ENCODE measurements at regions not wholly inside any gene's neighbourhood (a gene's known extent, or its start where the extent isn't known, plus 50 kb on each side); places are given as distances from the start of the nearest gene placed in this dataset.

- no peak overlapping the region for H2AK5ac ChIP-seq (ENCODE audit: low read depth, low read length)
- no peak overlapping the region for H3K4ac ChIP-seq (ENCODE audit: low read length)
Measured at GRCh38 chr2:118498943-118499342, 348.5 kb downstream of the EN1 start.

DNA sequence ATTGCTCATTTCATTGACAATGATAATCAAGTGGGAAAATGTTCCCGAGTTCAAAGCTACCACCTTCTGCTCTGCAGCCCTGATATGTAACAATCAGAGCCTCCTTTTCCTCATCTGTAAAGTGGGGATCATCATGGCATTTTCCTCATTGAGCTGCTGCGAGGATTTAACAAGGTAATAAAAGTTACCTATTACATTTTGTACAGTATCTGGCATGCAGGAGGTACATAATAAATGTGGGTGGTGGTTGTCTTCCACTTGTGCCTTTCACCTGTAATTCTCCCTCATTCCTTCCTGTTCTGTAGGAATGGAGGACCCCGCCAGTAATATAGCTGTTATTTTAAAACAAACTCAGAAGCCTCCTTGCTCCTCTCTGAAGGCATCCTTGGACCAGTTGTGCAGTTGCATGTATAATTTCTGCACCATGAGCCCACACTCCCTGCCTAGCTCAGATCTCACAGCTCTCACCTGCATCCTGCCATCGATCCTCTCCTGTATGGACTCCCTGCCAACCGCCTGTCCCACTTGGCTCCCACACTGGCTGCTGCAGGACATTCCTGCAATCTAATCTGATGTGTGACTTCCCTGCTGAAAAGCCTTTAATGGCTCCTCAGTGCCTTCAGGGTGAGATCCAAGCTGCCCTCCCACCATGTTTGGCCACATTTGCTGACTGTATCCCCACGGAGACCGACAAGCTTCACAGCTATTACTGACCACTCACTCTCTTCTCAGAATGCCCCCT, 350.4 kb downstream of the EN1 start:
- no peak overlapping the region for H2BK5ac ChIP-seq (ENCODE audit: low read length)
- H3K79me1 ChIP-seq (ENCODE audit: low read depth, low read length) = no peaks in the 10 kb centered on the region
- peak overlapping the region; percentile 67 for H3K14ac ChIP-seq (ENCODE audit: low read length)
- no peak overlapping the region for H3K23ac ChIP-seq (ENCODE audit: low read depth, low read length, poor library complexity)
- H2AFZ ChIP-seq (ENCODE audit: low read length) = no peak overlapping the region
- H3K27ac ChIP-seq (replicated peaks; ENCODE audit: low read length) = no peak overlapping the region
- H2BK15ac ChIP-seq (ENCODE audit: low read length) = no peak overlapping the region
- WGBS, 2 donors (ENCODE audit: extremely low coverage in 2 of 2, insufficient read length in 2 of 2, insufficient replicate concordance in 1 of 2) = no CpG with 5 or more reads among the region's 7 CpGs
- no peak overlapping the region for H2AK5ac ChIP-seq (ENCODE audit: low read depth, low read length)
- no peak overlapping the region for H3K4me2 ChIP-seq (ENCODE audit: insufficient read depth, low read length, poor library complexity, severe bottlenecking)
- H3K4ac ChIP-seq (ENCODE audit: low read length) = no peak overlapping the region
- H3K27me3 ChIP-seq (ENCODE audit: control insufficient read depth in 3 of 3, insufficient read depth in 3 of 3, low read depth in 1 of 3, low read length in 3 of 3) = no peaks in the 10 kb centered on the region
- H4K91ac ChIP-seq (ENCODE audit: low read depth, low read length, poor library complexity) = no peak overlapping the region
- no peaks in the 10 kb centered on the region for H3K9me3 ChIP-seq (replicated peaks in 1 of 2; ENCODE audit: control insufficient read depth in 2 of 2, insufficient read depth in 1 of 2, low read depth in 1 of 2, low read length in 2 of 2)
- no peak overlapping the region for H2BK12ac ChIP-seq (ENCODE audit: low read length)
- no peak overlapping the region for H3K4me3 ChIP-seq (ENCODE audit: low read length in 2 of 2)
- DNase-seq (ENCODE audit: low spot score) = no peak
- H3K4me1 ChIP-seq (ENCODE audit: control insufficient read depth in 2 of 2, insufficient read depth in 1 of 2, low read depth in 1 of 2, low read length in 2 of 2) = peaks cover 0 to 4% of the 10 kb centered on the region in 2 donors
- no peak overlapping the region for H2BK120ac ChIP-seq (ENCODE audit: low read depth, low read length)
- no peak overlapping the region for H4K8ac ChIP-seq (ENCODE audit: low read depth, low read length)
- H3K9ac ChIP-seq (ENCODE audit: low read depth, low read length, poor library complexity) = no peak overlapping the region
- H3K36me3 ChIP-seq (replicated peaks in 1 of 2; ENCODE audit: control insufficient read depth in 2 of 2, insufficient read depth in 2 of 2, low read length in 2 of 2) = no peaks in the 10 kb centered on the region
- no peak overlapping the region for H3K18ac ChIP-seq (ENCODE audit: low read length)

More at GRCh38 chr2:118498943-118499342, 348.5 kb downstream of the EN1 start:
- no peak overlapping the region for H3K4me2 ChIP-seq (ENCODE audit: insufficient read depth, low read length, poor library complexity, severe bottlenecking)
- H3K4me1 ChIP-seq (ENCODE audit: control insufficient read depth in 2 of 2, insufficient read depth in 1 of 2, low read depth in 1 of 2, low read length in 2 of 2) = no peaks in the 10 kb centered on the region
- no peak overlapping the region for H3K23ac ChIP-seq (ENCODE audit: low read depth, low read length, poor library complexity)
- peaks cover 0 to 2% (median 0%) of the 10 kb centered on the region in 3 experiments for H3K27me3 ChIP-seq (ENCODE audit: control insufficient read depth in 3 of 3, insufficient read depth in 3 of 3, low read depth in 1 of 3, low read length in 3 of 3)
- H3K4me3 ChIP-seq (ENCODE audit: low read length in 2 of 2) = no peak overlapping the region
- H3K14ac ChIP-seq (ENCODE audit: low read length) = no peak overlapping the region
- no peak overlapping the region for H3K18ac ChIP-seq (ENCODE audit: low read length)
- no peak overlapping the region for H3K27ac ChIP-seq (replicated peaks; ENCODE audit: low read length)
- no peak overlapping the region for H4K91ac ChIP-seq (ENCODE audit: low read depth, low read length, poor library complexity)
- no peak overlapping the region for H2AFZ ChIP-seq (ENCODE audit: low read length)
- no peaks in the 10 kb centered on the region for H3K9me3 ChIP-seq (replicated peaks in 1 of 2; ENCODE audit: control insufficient read depth in 2 of 2, insufficient read depth in 1 of 2, low read depth in 1 of 2, low read length in 2 of 2)
- H4K8ac ChIP-seq (ENCODE audit: low read depth, low read length) = no peak overlapping the region
- no peak overlapping the region for H2BK12ac ChIP-seq (ENCODE audit: low read length)
- H3K9ac ChIP-seq (ENCODE audit: low read depth, low read length, poor library complexity) = no peak overlapping the region
- no peak overlapping the region for H2BK15ac ChIP-seq (ENCODE audit: low read length)
- H3K36me3 ChIP-seq (replicated peaks in 1 of 2; ENCODE audit: control insufficient read depth in 2 of 2, insufficient read depth in 2 of 2, low read length in 2 of 2) = no peaks in the 10 kb centered on the region
- no peaks in the 10 kb centered on the region for H3K79me1 ChIP-seq (ENCODE audit: low read depth, low read length)
- no peak for DNase-seq (ENCODE audit: low spot score)
- H2BK5ac ChIP-seq (ENCODE audit: low read length) = no peak overlapping the region
- no peak overlapping the region for H2BK120ac ChIP-seq (ENCODE audit: low read depth, low read length)

DNA sequence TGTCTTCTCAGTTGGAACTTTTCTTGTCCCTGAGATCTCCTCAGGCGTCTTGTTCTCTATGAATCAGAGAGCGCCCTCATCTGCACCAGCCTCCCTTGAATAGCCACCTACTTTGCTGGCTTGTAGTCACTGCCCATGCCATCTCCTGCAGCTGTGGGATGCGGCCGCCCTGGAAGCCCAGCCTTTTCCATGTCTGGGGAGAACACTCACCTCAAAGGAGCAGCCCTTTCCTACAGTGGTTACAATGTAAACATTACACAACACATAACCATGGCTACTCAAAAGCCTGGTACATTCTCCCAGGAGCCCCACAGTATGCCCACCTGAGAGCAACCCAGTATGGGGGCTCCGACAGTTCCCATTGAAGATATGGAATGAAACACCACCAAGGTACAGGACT, 351.0 kb downstream of the EN1 start:
- Histone ChIP-seq H2BK15ac (ENCODE audit: low read length) (no peak overlapping the region), H3K27ac (replicated peaks; ENCODE audit: low read length) (no peak overlapping the region), H3K18ac (ENCODE audit: low read length) (no peak overlapping the region), H4K8ac (ENCODE audit: low read depth, low read length) (no peak overlapping the region), H3K4me3 (ENCODE audit: low read length in 2 of 2) (no peak overlapping the region), H4K91ac (ENCODE audit: low read depth, low read length, poor library complexity) (no peak overlapping the region), H3K4me1 (ENCODE audit: control insufficient read depth in 2 of 2, insufficient read depth in 1 of 2, low read depth in 1 of 2, low read length in 2 of 2) (peaks cover 0 to 4% of the 10 kb centered on the region in 2 donors), H2BK120ac (ENCODE audit: low read depth, low read length) (no peak overlapping the region), H3K9ac (ENCODE audit: low read depth, low read length, poor library complexity) (no peak overlapping the region), H3K27me3 (ENCODE audit: control insufficient read depth in 3 of 3, insufficient read depth in 3 of 3, low read depth in 1 of 3, low read length in 3 of 3) (no peaks in the 10 kb centered on the region), H3K14ac (ENCODE audit: low read length) (no peak overlapping the region), H2BK12ac (ENCODE audit: low read length) (no peak overlapping the region), H3K9me3 (replicated peaks in 1 of 2; ENCODE audit: control insufficient read depth in 2 of 2, insufficient read depth in 1 of 2, low read depth in 1 of 2, low read length in 2 of 2) (no peaks in the 10 kb centered on the region), H2BK5ac (ENCODE audit: low read length) (no peak overlapping the region), H3K4me2 (ENCODE audit: insufficient read depth, low read length, poor library complexity, severe bottlenecking) (no peak overlapping the region), H3K36me3 (replicated peaks in 1 of 2; ENCODE audit: control insufficient read depth in 2 of 2, insufficient read depth in 2 of 2, low read length in 2 of 2) (no peaks in the 10 kb centered on the region), H3K4ac (ENCODE audit: low read length) (no peak overlapping the region), H3K23ac (ENCODE audit: low read depth, low read length, poor library complexity) (no peak overlapping the region), H2AFZ (ENCODE audit: low read length) (no peak overlapping the region), H3K79me1 (ENCODE audit: low read depth, low read length) (no peaks in the 10 kb centered on the region), H2AK5ac (ENCODE audit: low read depth, low read length) (no peak overlapping the region)
- no peak for DNase-seq (ENCODE audit: low spot score)
- no CpG with 5 or more reads among the region's 5 CpGs for WGBS, 2 donors (ENCODE audit: extremely low coverage in 2 of 2, insufficient read length in 2 of 2, insufficient replicate concordance in 1 of 2)

DNA sequence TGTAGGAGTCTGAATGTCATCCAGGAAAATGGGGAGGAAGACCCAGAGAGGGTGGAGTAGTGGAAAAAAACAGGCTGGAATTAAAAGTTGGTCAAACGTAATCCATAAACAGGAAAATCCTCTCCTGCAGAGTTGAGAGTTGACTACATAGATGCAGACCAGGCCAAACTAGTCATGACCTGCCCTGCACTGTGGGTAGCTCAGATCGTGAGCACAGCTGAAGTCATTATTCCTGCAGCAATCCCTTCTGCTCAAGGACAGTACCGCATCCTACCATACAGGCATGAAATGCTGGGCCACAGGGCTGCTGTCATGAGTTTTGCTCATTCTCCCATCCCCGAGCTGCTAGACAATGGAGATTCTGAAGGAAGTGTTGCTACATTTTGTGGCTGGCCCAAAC, 352.2 kb downstream of the EN1 start:
- Histone ChIP-seq H2BK15ac (ENCODE audit: low read length) (no peak overlapping the region), H3K79me1 (ENCODE audit: low read depth, low read length) (no peaks in the 10 kb centered on the region), H2BK5ac (ENCODE audit: low read length) (no peak overlapping the region), H3K18ac (ENCODE audit: low read length) (no peak overlapping the region), H3K27me3 (ENCODE audit: control insufficient read depth in 3 of 3, insufficient read depth in 3 of 3, low read depth in 1 of 3, low read length in 3 of 3) (no peaks in the 10 kb centered on the region), H3K23ac (ENCODE audit: low read depth, low read length, poor library complexity) (no peak overlapping the region), H4K91ac (ENCODE audit: low read depth, low read length, poor library complexity) (no peak overlapping the region), H3K4me2 (ENCODE audit: insufficient read depth, low read length, poor library complexity, severe bottlenecking) (no peak overlapping the region), H3K9me3 (replicated peaks in 1 of 2; ENCODE audit: control insufficient read depth in 2 of 2, insufficient read depth in 1 of 2, low read depth in 1 of 2, low read length in 2 of 2) (no peaks in the 10 kb centered on the region), H3K27ac (replicated peaks; ENCODE audit: low read length) (no peak overlapping the region), H2AK5ac (ENCODE audit: low read depth, low read length) (no peak overlapping the region), H3K4me3 (ENCODE audit: low read length in 2 of 2) (no peak overlapping the region), H2AFZ (ENCODE audit: low read length) (no peak overlapping the region), H3K36me3 (replicated peaks in 1 of 2; ENCODE audit: control insufficient read depth in 2 of 2, insufficient read depth in 2 of 2, low read length in 2 of 2) (no peaks in the 10 kb centered on the region), H2BK120ac (ENCODE audit: low read depth, low read length) (no peak overlapping the region), H3K9ac (ENCODE audit: low read depth, low read length, poor library complexity) (no peak overlapping the region), H3K14ac (ENCODE audit: low read length) (no peak overlapping the region), H2BK12ac (ENCODE audit: low read length) (no peak overlapping the region), H3K4ac (ENCODE audit: low read length) (no peak overlapping the region), H4K8ac (ENCODE audit: low read depth, low read length) (no peak overlapping the region), H3K4me1 (ENCODE audit: control insufficient read depth in 2 of 2, insufficient read depth in 1 of 2, low read depth in 1 of 2, low read length in 2 of 2) (peaks cover 0 to 4% of the 10 kb centered on the region in 2 donors)
- no peak for DNase-seq (ENCODE audit: low spot score)
- no CpG with 5 or more reads among the region's 4 CpGs for WGBS, 2 donors (ENCODE audit: extremely low coverage in 2 of 2, insufficient read length in 2 of 2, insufficient replicate concordance in 1 of 2)
